Stomach smooth muscle (tissue), 2 donors: ENCODE measurements at regions not wholly inside any gene's neighbourhood (a gene's known extent, or its start where the extent isn't known, plus 50 kb on each side); places are given as distances from the start of the nearest gene placed in this dataset.

Source experiments
- H3K27ac ChIP-seq: one replicate; pipeline ENCODE4 v1.7.0; 2013; ENCODE audit warnings: mild to moderate bottlenecking, low read length, inconsistent platforms
- H3K27me3 ChIP-seq, 2 donors: one replicate each; pipeline ENCODE4 v1.7.0; 2013; ENCODE audit warnings: low read length in 2 of 2; ENCODE audit not compliant: insufficient read depth in 2 of 2, control insufficient read depth in 1 of 2
- H3K36me3 ChIP-seq, 2 donors: one replicate each; pipeline ENCODE4 v1.7.0; 2013; ENCODE audit warnings: low read length in 2 of 2; ENCODE audit not compliant: control insufficient read depth in 2 of 2, insufficient read depth in 2 of 2
- H3K4me1 ChIP-seq: one replicate; pipeline ENCODE4 v1.7.0; 2013; ENCODE audit warnings: low read length; ENCODE audit not compliant: control insufficient read depth, insufficient read depth
- H3K4me3 ChIP-seq, 2 donors: one replicate each; pipeline ENCODE4 v1.7.0; 2013; ENCODE audit warnings: low read length in 2 of 2
- H3K9ac ChIP-seq, 2 donors: one replicate each; pipeline ENCODE4 v1.7.0; 2013; ENCODE audit warnings: low read length in 2 of 2, mild to moderate bottlenecking in 1 of 2
- H3K9me3 ChIP-seq, 2 donors: one replicate each; pipeline ENCODE4 v1.7.0; 2013; ENCODE audit warnings: low read length in 2 of 2; ENCODE audit not compliant: control insufficient read depth in 2 of 2
- donor health status: healthy.
- donor health status: Pancreatic carcinoma.

DNA sequence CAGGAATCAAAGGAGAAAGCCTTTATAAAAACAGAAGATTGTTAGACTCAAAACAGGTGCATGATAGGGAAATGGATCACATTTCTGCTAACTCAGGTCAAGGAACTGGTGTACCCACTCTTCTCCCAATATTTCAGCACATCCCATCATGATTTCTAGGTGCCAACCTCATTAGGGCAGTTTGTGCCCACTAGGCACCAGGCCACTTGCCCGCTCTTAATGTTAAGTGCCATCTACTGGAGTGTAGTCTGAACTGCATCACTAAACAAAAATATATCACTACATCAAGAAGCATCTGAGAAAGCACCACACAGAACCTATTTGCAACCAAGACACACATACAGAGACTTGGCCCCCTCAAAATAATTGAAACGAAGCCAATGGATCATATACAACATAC, 140.4 kb upstream of the GRID2 start:
- Histone ChIP-seq H3K36me3 (no peaks in the 10 kb centered on the region), H3K9me3 (peaks cover 0 to 9% of the 10 kb centered on the region in 2 donors), H3K4me1 (no peaks in the 10 kb centered on the region), H3K27ac (no peak overlapping the region), H3K27me3 (no peaks in the 10 kb centered on the region), H3K9ac (no peak overlapping the region), H3K4me3 (no peak overlapping the region)

DNA sequence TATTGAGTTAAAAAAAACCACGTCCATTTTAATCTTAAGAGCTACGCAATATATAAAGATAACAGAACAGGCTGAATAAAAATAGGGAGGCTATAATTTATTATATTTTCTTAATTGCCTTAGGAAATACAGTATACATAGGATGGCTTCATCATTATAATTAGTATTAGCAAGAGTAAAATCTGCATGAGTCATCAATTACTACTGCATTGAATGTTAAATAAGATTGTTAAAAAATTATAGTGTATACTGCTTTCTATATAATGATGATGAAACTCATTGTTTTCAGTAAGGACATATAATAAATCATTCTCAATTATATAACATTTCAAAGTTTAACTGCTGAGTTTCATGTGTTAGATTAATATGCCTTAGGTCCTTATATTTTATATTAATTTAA, 133.4 kb upstream of the GRID2 start:
- H3K36me3 ChIP-seq: no peaks in the 10 kb centered on the region
- no peak overlapping the region for H3K9ac ChIP-seq
- no peak overlapping the region for H3K4me3 ChIP-seq
- H3K4me1 ChIP-seq: no peaks in the 10 kb centered on the region
- H3K27ac ChIP-seq: no peak overlapping the region
- H3K9me3 ChIP-seq: no peaks in the 10 kb centered on the region
- no peaks in the 10 kb centered on the region for H3K27me3 ChIP-seq

DNA sequence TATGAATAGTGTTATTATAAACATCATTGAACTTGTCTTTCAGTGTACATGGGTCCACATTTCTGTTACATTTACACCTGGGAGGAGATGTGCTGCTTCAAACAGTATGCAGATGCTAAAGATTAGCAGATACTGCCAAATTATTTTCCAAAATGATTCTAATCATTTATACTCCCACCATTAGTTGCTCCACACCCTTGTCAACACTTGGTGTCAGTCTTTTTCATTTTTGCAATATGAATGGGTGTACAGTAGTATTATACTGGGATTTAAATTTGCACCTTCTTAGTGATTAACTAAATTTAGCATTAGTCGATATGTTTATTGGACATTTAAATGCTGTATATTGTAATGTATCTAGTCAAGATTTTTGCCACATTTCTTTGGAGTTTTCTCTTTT, 131.6 kb upstream of the GRID2 start:
- H3K27ac ChIP-seq: no peak overlapping the region
- no peaks in the 10 kb centered on the region for H3K9me3 ChIP-seq

DNA sequence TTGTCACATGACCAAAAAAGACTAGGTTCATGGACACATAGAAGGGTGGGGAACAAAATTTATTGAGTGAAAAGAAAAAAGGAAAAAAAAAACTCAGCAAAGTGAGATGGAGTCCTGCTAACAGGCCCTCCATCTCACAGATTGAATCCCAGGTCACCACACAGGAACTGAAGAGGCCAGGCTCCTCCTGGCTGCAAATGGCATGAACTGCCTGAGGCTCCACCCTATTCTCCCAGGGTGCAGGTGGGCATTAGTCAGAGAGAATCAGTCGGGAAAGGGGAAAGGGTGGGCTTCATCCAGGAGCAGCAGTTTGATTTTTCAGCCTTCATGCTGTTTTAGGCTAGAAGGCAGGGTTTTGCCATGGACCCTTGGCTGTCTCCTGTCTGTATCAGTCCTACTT, 128.5 kb upstream of the GRID2 start:
- Histone ChIP-seq H3K4me1 (no peaks in the 10 kb centered on the region), H3K27me3 (no peaks in the 10 kb centered on the region), H3K9ac (no peak overlapping the region), H3K4me3 (no peak overlapping the region), H3K27ac (no peak overlapping the region), H3K36me3 (no peaks in the 10 kb centered on the region), H3K9me3 (no peaks in the 10 kb centered on the region)

More for the DNA sequence above, 131.6 kb upstream of the GRID2 start:
- no peak overlapping the region for H3K9ac ChIP-seq
- no peaks in the 10 kb centered on the region for H3K4me1 ChIP-seq
- H3K36me3 ChIP-seq: no peaks in the 10 kb centered on the region
- no peak overlapping the region for H3K4me3 ChIP-seq
- H3K27me3 ChIP-seq: no peaks in the 10 kb centered on the region

DNA sequence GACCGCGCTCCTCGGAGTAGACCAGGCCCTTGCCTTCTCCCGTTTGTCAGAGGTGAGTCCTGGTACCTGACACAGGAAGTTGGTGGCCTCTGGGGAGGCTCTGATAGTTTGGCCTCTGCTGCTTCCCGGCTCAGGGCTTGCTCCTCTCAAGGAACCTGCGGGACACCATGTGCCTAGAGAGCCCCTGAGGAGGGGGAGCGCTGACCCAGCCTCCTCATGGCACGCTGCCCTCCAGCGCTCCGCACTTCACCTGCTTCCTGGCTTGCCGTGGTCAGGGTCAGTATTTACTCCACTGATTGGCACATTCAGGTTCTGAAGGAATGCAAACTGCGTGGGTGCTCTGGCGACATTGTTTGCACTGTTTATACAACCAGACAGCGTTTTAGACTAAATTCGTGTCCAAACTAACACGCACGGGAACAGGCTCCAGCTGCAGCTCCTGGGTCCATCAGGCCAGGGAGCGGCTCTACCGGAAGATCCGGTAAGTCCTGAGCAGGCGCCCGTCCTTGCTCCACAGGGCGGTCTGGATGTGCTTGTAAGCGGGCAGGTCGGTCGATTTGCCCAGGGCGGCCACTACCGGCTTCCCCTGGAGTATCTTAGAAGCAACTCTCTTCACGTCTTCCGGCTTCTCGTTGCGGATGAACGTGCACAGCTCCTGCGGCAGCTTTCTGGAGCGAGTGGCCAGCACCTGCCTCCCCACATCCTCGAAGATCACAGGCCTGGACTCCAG, 121.6 kb upstream of the GRID2 start:
- no peaks in the 10 kb centered on the region for H3K9me3 ChIP-seq

DNA sequence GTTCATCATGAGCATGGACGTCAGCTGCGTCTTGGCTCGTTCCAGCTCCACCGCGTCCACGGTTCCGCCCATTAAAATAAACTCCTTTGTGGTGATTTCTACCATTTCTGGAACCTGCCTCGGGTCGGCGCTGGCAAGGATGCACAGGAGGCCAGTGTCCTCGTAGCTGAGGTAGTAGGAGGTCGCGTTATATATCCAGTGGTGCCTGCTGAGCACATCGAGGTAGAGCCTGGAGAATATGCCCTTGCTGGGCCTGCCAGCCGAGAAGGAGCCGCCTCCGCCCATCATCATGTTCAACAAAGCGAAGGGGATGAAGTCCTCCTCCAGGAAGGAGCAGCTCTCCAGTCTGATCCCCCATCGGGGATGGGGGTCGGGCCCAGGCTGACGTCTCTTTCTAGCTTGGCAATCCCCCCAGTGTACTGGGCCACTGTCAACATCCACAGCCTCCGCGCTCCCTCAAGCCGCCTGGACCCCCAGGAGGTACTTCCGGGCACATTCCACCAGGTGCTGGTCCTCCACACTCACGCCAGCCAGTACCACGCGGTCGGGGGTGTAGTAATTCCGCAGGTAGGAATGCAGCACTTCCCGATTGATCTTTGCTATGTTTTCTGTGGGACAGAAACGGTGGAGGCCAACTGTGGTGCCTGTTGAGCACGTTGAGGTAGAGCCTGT, 120.9 kb upstream of the GRID2 start:
- no peak overlapping the region for H3K4me3 ChIP-seq
- no peak overlapping the region for H3K9ac ChIP-seq

More for the DNA sequence above, 121.6 kb upstream of the GRID2 start:
- H3K4me1 ChIP-seq: no peaks in the 10 kb centered on the region
- no peak overlapping the region for H3K9ac ChIP-seq
- no peak overlapping the region for H3K27ac ChIP-seq
- H3K4me3 ChIP-seq: no peak overlapping the region
- H3K36me3 ChIP-seq: no peaks in the 10 kb centered on the region
- no peaks in the 10 kb centered on the region for H3K27me3 ChIP-seq

DNA sequence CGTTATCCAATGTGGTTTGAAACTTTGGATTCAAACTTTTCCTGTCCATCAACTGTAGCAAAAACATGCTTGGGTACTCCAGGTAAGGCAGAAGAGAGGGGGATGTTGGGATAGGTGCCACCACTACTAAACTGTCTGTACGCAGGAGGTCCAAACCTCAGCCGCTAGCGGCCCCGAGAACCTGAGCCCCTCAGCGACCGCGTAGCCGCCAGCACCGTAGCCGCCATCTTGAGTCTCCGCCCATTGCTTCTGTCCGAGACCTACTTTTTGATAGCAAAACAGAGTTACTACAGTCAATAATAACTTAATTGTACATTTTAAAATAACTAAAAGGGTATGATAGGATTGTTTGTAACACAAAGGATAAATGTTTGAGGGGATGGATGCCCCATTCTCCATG, 119.9 kb upstream of the GRID2 start:
- Histone ChIP-seq H3K27me3 (no peaks in the 10 kb centered on the region), H3K9me3 (no peaks in the 10 kb centered on the region), H3K9ac (no peak overlapping the region), H3K4me3 (no peak overlapping the region), H3K4me1 (no peaks in the 10 kb centered on the region), H3K27ac (no peak overlapping the region), H3K36me3 (no peaks in the 10 kb centered on the region)

More for the DNA sequence above, 120.9 kb upstream of the GRID2 start:
- Histone ChIP-seq H3K36me3 (no peaks in the 10 kb centered on the region), H3K27ac (no peak overlapping the region), H3K9me3 (no peaks in the 10 kb centered on the region), H3K4me1 (no peaks in the 10 kb centered on the region), H3K27me3 (no peaks in the 10 kb centered on the region)

DNA sequence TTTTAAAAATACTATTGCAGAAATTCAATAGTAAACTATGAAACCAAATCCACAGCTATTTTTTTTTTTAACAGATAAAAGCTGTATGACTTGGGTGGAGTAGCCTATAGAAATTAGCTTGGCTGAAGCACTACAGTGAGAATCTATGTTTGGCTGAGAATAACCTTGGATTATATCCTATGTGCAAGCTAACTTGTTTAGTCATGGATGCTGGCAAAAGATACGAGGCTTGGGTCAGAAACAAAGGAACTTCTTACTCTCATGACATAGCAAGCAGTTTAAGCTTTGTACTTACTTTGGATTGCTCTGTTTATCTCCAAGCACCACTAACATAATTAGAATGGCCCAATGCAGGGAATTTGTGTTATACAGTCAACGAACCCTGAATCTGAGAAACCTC, 119.2 kb upstream of the GRID2 start:
- H3K9me3 ChIP-seq: no peaks in the 10 kb centered on the region
- H3K27ac ChIP-seq: no peak overlapping the region
- H3K4me3 ChIP-seq: no peak overlapping the region
- no peaks in the 10 kb centered on the region for H3K27me3 ChIP-seq
- no peaks in the 10 kb centered on the region for H3K4me1 ChIP-seq
- no peak overlapping the region for H3K9ac ChIP-seq
- no peaks in the 10 kb centered on the region for H3K36me3 ChIP-seq

DNA sequence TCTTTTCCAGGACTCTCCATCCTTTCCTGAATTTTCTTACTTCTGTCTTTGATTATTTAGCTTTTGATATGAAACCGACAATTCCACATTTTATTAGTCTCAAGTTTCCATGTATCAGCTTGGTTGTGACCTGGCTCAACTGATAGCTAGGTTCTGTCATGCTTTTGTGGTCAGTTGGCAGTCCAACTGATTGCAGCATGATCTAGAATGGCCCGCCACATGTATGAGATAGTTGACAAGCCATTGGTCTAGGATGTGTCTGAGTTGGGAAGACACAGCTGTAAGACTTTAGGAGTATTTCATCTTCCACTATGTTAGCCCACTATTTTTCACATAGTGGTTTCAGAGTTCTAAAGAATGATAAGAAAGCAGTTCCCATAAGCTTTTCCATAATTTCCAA, 117.5 kb upstream of the GRID2 start:
- H3K9me3 ChIP-seq: no peaks in the 10 kb centered on the region
- no peaks in the 10 kb centered on the region for H3K27me3 ChIP-seq
- H3K27ac ChIP-seq: no peak overlapping the region
- H3K4me1 ChIP-seq: no peaks in the 10 kb centered on the region
- no peak overlapping the region for H3K4me3 ChIP-seq
- H3K9ac ChIP-seq: no peak overlapping the region
- no peaks in the 10 kb centered on the region for H3K36me3 ChIP-seq

DNA sequence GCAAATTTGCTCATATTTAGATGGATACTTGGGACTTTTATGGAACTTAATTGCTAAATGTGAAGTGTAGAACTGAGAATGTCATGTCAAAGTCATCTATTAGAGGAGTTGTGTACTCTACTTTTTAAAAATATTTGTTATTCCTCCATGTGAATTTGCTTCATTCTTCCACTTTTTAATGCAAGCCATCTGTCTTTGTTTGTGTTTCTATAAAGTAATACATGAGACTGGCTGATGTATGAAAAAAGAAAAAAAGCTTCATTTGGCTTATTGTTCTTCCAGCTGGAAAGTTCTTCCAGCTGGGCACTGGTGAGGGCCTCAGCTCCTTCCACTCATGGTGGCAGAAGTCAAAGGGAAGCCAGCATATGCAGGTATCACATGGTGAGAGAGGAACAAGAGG, 114.6 kb upstream of the GRID2 start:
- Histone ChIP-seq H3K4me1 (no peaks in the 10 kb centered on the region), H3K9ac (no peak overlapping the region), H3K36me3 (no peaks in the 10 kb centered on the region), H3K27ac (no peak overlapping the region), H3K27me3 (no peaks in the 10 kb centered on the region), H3K9me3 (no peaks in the 10 kb centered on the region), H3K4me3 (no peak overlapping the region)

DNA sequence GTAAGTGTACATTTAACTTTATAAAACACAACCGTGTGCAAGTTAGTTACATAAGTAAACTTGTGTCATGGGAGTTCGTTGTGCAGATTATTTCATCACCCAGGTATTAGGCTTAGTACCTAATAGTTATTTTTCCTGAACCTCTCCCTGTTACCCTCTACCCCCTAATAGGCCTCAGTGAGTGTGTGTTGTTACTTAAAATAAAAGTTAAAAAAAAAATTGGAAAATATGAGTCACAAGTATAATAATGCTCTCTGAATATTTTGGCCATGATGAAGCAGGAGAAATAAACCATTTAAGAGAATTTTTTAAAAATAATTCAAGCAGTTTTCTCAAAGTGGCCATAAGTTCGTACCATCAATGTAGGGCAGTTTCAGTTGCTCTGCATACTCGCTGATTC, 105.1 kb upstream of the GRID2 start:
- Histone ChIP-seq H3K4me3 (no peak overlapping the region), H3K4me1 (no peaks in the 10 kb centered on the region), H3K9ac (no peak overlapping the region), H3K27ac (no peak overlapping the region), H3K36me3 (no peaks in the 10 kb centered on the region), H3K27me3 (no peaks in the 10 kb centered on the region), H3K9me3 (no peaks in the 10 kb centered on the region)
